LoVo (cell line): ENCODE measurements at regions not wholly inside any gene's neighbourhood (a gene's known extent, or its start where the extent isn't known, plus 50 kb on each side); places are given as distances from the start of the nearest gene placed in this dataset.
"Not testable (repeated sequence)": the region's sequence is repeated elsewhere in the genome, so short reads cannot be mapped to it uniquely, and the experiment has no call there.

ENCODE experiments used
- DNase-seq: peaks from one replicate; pipeline ENCODE4 v3.0.0-alpha.2; 2016; ENCODE audit warnings: low spot score

- DNase-seq: no peak
These were observed 202.9 kb downstream of the USP25 start for GRCh38 chr21:15932726-15933125.

GRCh38 chr21:15935530-15935929, 205.7 kb downstream of the USP25 start:
- no peak for DNase-seq

- no peak for DNase-seq
These were observed 213.4 kb downstream of the USP25 start for GRCh38 chr21:15943009-15943666.

- DNase-seq: no peak
These were observed 217.9 kb downstream of the USP25 start for GRCh38 chr21:15947677-15948076.

GRCh38 chr21:15953551-15954116, 223.9 kb downstream of the USP25 start:
- no peak for DNase-seq

GRCh38 chr21:15964236-15964855, 234.6 kb downstream of the USP25 start:
- DNase-seq: no peak

- no peak for DNase-seq
These were observed 236.4 kb downstream of the USP25 start for GRCh38 chr21:15966231-15966630.

- no peak for DNase-seq
These were observed 236.9 kb downstream of the USP25 start for GRCh38 chr21:15966651-15967050.

- DNase-seq: peak; percentile 15
These were observed 237.9 kb downstream of the USP25 start for GRCh38 chr21:15967661-15968060.

- no peak for DNase-seq
These were observed 239.1 kb downstream of the USP25 start for GRCh38 chr21:15968776-15969310.

GRCh38 chr21:15976807-15977206, 247.0 kb downstream of the USP25 start:
- no peak for DNase-seq

- DNase-seq: no peak
These were observed 248.5 kb downstream of the USP25 start for GRCh38 chr21:15978215-15978738.

- DNase-seq: not testable (repeated sequence)
These were observed 249.7 kb downstream of the USP25 start for GRCh38 chr21:15979493-15979892.

- no peak for DNase-seq
These were observed 256.5 kb downstream of the USP25 start for GRCh38 chr21:15986277-15986676.

- DNase-seq: no peak
These were observed 262.4 kb downstream of the USP25 start for GRCh38 chr21:15992171-15992570.

GRCh38 chr21:15993951-15994350, 264.2 kb downstream of the USP25 start:
- no peak for DNase-seq

- DNase-seq: no peak
These were observed 270.0 kb downstream of the USP25 start for GRCh38 chr21:15999741-16000140.

GRCh38 chr21:16002874-16003466, 273.2 kb downstream of the USP25 start:
- no peak for DNase-seq

GRCh38 chr21:16004086-16004485, 274.3 kb downstream of the USP25 start:
- DNase-seq: no peak

GRCh38 chr21:16004523-16004922, 274.7 kb downstream of the USP25 start:
- DNase-seq: no peak

GRCh38 chr21:16005996-16006395, 276.2 kb downstream of the USP25 start:
- no peak for DNase-seq

- no peak for DNase-seq
These were observed 278.2 kb downstream of the USP25 start for GRCh38 chr21:16007943-16008342.

- no peak for DNase-seq
These were observed 281.9 kb downstream of the USP25 start for GRCh38 chr21:16011719-16012118.
